Fibroblast of villous mesenchyme (primary cell): ENCODE measurements at regions not wholly inside any gene's neighbourhood (a gene's known extent, or its start where the extent isn't known, plus 50 kb on each side); places are given as distances from the start of the nearest gene placed in this dataset.
"Not testable (repeated sequence)": the region's sequence is repeated elsewhere in the genome, so short reads cannot be mapped to it uniquely, and the experiment has no call there.

Experiments
- DNase-seq: peaks from one replicate; pipeline ENCODE4 v3.0.0-alpha.2; 2010; ENCODE audit warnings: low read depth
- H3K4me3 ChIP-seq: 2 replicates; pipeline ENCODE4 v1.5.1; 2011; ENCODE audit warnings: low read depth, mild to moderate bottlenecking, low read length
- CTCF ChIP-seq: IDR thresholded peaks from 2 replicates; pipeline ENCODE4 v1.5.1; 2012; ENCODE audit warnings: low read depth, mild to moderate bottlenecking, low read length; ENCODE audit not compliant: insufficient read depth

- TF ChIP-seq CTCF, result peak; percentile 16
- not testable (repeated sequence) for DNase-seq, H3K4me3 ChIP-seq
Observed at GRCh38 chr1:148361427-148362215, 121.5 kb downstream of the PPIAL4G start.

GRCh38 chr1:148357037-148357436 is 126.1 kb downstream of the PPIAL4G start:
- no peak for TF ChIP-seq CTCF
- DNase-seq, result no peak
- no peak overlapping the region for H3K4me3 ChIP-seq

GRCh38 chr1:148355976-148356375 is 127.1 kb downstream of the PPIAL4G start:
- DNase-seq, result no peak
- TF ChIP-seq CTCF, result no peak
- no peak overlapping the region for H3K4me3 ChIP-seq

- no peak overlapping the region for H3K4me3 ChIP-seq
- DNase-seq, result no peak
- no peak for TF ChIP-seq CTCF
Observed at GRCh38 chr1:148354913-148355308, 128.2 kb downstream of the PPIAL4G start.

- no peak overlapping the region for H3K4me3 ChIP-seq
- no peak for DNase-seq
- TF ChIP-seq CTCF, result no peak
Observed at GRCh38 chr1:148354284-148354912, 128.7 kb downstream of the PPIAL4G start.

- no peak overlapping the region for H3K4me3 ChIP-seq
- DNase-seq, result peak; percentile 53
- TF ChIP-seq CTCF, result no peak
Observed at GRCh38 chr1:148353461-148354283, 129.4 kb downstream of the PPIAL4G start.
